PFSK-1 (cell line): ENCODE measurements at regions not wholly inside any gene's neighbourhood (a gene's known extent, or its start where the extent isn't known, plus 50 kb on each side); places are given as distances from the start of the nearest gene placed in this dataset.

Experiments
- POLR2AphosphoS5 ChIP-seq: IDR thresholded peaks from 2 replicates; pipeline ENCODE4 v1.6.1; 2012; ENCODE audit warnings: low read depth, mild to moderate bottlenecking, control low read depth, low read length, moderate library complexity
- REST ChIP-seq, 2 experiments: IDR thresholded peaks; 2 replicates each; pipeline versions ENCODE4 v1.6.1 to v1.8.0; 2011 to 2012; ENCODE audit warnings: low read depth in 2 of 2, low read length in 2 of 2, control low read depth in 1 of 2, inconsistent platforms in 1 of 2, mild to moderate bottlenecking in 1 of 2, moderate library complexity in 1 of 2; ENCODE audit not compliant: insufficient read depth in 1 of 2
- SIN3A ChIP-seq: IDR thresholded peaks from 2 replicates; pipeline ENCODE4 v1.6.1; 2012; ENCODE audit warnings: mild to moderate bottlenecking, low read length, moderate library complexity, borderline replicate concordance; ENCODE audit not compliant: insufficient read depth

GRCh38 chr6:44580901-44581300 lies 193.4 kb downstream of the CDC5L start:
- TF ChIP-seq REST (IDR thresholded peaks at IDR 0.05; ENCODE audit: insufficient read depth in 1 of 2, low read depth in 2 of 2, low read length in 2 of 2) (no peak), POLR2AphosphoS5 (no peak), SIN3A (no peak)
